Upper lobe of left lung (tissue), 4 donors: ENCODE measurements at regions not wholly inside any gene's neighbourhood (a gene's known extent, or its start where the extent isn't known, plus 50 kb on each side); places are given as distances from the start of the nearest gene placed in this dataset.

ENCODE experiments used
- EP300 ChIP-seq, 4 donors: sonication (generic); formaldehyde crosslinking; IDR thresholded peaks; one replicate each; pipeline ENCODE4 v1.5.1; 2017; ENCODE audit warnings: antibody characterized with exemption in 4 of 4, control low read depth in 2 of 4
- POLR2A ChIP-seq, 4 donors: fragments of 450-650 bp; IDR thresholded peaks; one replicate each; pipeline ENCODE4 v1.5.1; 2016 to 2017; ENCODE audit warnings: antibody characterized with exemption in 4 of 4, mild to moderate bottlenecking in 2 of 4
- TF ChIP-seq, protein P1 (sequence below), 6 experiments: fragments of 450-650 bp in 4 of 6; fragments of 200-600 bp in 2 of 6; sonication (generic) in 2 of 6; IDR thresholded peaks; one replicate each; pipeline ENCODE4 v1.5.1; 2016 to 2019; ENCODE audit warnings: antibody characterized with exemption in 6 of 6

DNA sequence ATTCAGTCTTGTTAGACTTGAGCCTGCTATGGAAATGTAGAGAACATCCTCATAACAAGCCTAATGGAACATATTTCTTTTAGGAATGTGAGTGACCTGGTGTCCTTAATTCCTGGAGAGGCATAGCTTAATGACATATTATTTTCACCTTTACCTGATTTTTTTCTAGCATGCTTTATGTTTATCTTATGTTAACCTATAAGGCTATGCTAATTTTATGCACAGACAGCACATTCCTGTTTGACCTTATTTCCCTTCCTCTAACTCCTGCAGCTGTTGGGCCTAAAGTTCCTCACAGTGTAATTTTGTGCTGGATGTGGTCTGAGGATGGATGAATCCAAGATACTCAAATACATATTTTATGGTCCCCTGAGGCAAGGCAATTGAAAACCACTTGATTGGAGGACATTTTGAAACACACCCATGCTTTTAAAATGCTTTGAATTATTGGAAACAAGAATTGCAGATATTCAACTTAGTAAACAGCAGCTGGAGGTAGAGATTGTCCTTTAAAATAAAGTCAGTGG lies 111.5 kb downstream of the LARP7 start:
- TF ChIP-seq, protein P1, sequence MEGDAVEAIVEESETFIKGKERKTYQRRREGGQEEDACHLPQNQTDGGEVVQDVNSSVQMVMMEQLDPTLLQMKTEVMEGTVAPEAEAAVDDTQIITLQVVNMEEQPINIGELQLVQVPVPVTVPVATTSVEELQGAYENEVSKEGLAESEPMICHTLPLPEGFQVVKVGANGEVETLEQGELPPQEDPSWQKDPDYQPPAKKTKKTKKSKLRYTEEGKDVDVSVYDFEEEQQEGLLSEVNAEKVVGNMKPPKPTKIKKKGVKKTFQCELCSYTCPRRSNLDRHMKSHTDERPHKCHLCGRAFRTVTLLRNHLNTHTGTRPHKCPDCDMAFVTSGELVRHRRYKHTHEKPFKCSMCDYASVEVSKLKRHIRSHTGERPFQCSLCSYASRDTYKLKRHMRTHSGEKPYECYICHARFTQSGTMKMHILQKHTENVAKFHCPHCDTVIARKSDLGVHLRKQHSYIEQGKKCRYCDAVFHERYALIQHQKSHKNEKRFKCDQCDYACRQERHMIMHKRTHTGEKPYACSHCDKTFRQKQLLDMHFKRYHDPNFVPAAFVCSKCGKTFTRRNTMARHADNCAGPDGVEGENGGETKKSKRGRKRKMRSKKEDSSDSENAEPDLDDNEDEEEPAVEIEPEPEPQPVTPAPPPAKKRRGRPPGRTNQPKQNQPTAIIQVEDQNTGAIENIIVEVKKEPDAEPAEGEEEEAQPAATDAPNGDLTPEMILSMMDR (IDR thresholded peaks at IDR 0.05) = no peak
- TF ChIP-seq POLR2A (IDR thresholded peaks at IDR 0.05) = no peak
- no peak for TF ChIP-seq EP300 (IDR thresholded peaks at IDR 0.05)
